SK-N-SH (cell line): ENCODE measurements at regions not wholly inside any gene's neighbourhood (a gene's known extent, or its start where the extent isn't known, plus 50 kb on each side); places are given as distances from the start of the nearest gene placed in this dataset.

Experiments
- CTCF ChIP-seq: fragments of 200-600 bp; sonication (generic); IDR thresholded peaks from 2 replicates; pipeline ENCODE4 v1.6.1; 2017; ENCODE audit warnings: antibody characterized with exemption, mild to moderate bottlenecking, moderate library complexity
- EZH2phosphoT487 ChIP-seq: fragments of 200-600 bp; sonication (generic); IDR thresholded peaks from 2 replicates; pipeline ENCODE4 v1.6.1; 2017; ENCODE audit warnings: low read depth, mixed run types, mild to moderate bottlenecking, antibody characterized with exemption, moderate library complexity, borderline replicate concordance

DNA sequence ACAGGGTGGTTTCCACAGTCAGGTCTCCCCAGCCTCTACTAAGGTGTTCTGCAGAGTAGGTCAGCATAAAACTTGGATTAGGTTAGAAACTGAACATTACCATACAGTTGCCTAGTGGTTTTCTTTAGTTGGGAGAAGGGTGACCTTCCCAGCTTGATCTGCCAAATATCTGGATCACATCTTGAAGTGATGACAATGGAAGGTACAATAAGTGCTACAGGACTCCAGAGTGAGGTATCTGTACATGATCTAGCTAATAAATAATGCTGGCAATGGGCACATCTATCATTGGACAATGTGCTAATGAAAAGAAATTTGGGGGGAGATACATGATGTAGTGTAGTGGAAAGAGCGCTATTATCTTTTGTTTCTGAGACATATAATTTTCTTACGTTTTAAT, 54.6 kb upstream of the ACVR1 start:
- TF ChIP-seq CTCF = no peak
- TF ChIP-seq EZH2phosphoT487 = no peak
